HepG2 (cell line): ENCODE measurements at regions not wholly inside any gene's neighbourhood (a gene's known extent, or its start where the extent isn't known, plus 50 kb on each side); places are given as distances from the start of the nearest gene placed in this dataset.

Source experiments
- FOSL2 ChIP-seq: sonication (generic); formaldehyde crosslinking; IDR thresholded peaks from 2 replicates; pipeline ENCODE4 v1.4.0; 2020; ENCODE audit warnings: missing genetic modification reagents
- IKZF5 ChIP-seq: IDR thresholded peaks from 2 replicates; pipeline ENCODE4 v1.6.1; 2018; ENCODE audit warnings: missing genetic modification reagents, mild to moderate bottlenecking, missing compliant biosample characterization
- KLF11 ChIP-seq: IDR thresholded peaks from 2 replicates; pipeline ENCODE4 v1.6.1; 2016; ENCODE audit warnings: missing compliant biosample characterization
- MLXIP ChIP-seq: sonication (generic); formaldehyde crosslinking; IDR thresholded peaks from 2 replicates; pipeline ENCODE4 v1.9.0; 2021; ENCODE audit warnings: missing genetic modification reagents, borderline replicate concordance
- NFYC ChIP-seq: IDR thresholded peaks from 2 replicates; pipeline ENCODE4 v1.6.1; 2016; ENCODE audit warnings: missing genetic modification reagents, missing compliant biosample characterization
- PITX1 ChIP-seq: sonication (generic); formaldehyde crosslinking; IDR thresholded peaks from 2 replicates; pipeline ENCODE4 v1.5.1; 2020; ENCODE audit warnings: mild to moderate bottlenecking, missing genetic modification reagents
- SMYD3 ChIP-seq: sonication (generic); formaldehyde crosslinking; IDR thresholded peaks from 2 replicates; pipeline ENCODE4 v1.8.1; 2023; ENCODE audit warnings: mild to moderate bottlenecking, missing genetic modification reagents
- THRA ChIP-seq: sonication (generic); formaldehyde crosslinking; IDR thresholded peaks from 2 replicates; pipeline ENCODE4 v1.4.0; 2020; ENCODE audit warnings: missing genetic modification reagents, borderline replicate concordance
- ZNF138 ChIP-seq: sonication (generic); formaldehyde crosslinking; IDR thresholded peaks from 2 replicates; pipeline ENCODE4 v1.5.0; 2020; ENCODE audit warnings: mild to moderate bottlenecking, low read depth, missing genetic modification reagents
- ZNF276 ChIP-seq: sonication (generic); formaldehyde crosslinking; IDR thresholded peaks from 2 replicates; pipeline ENCODE4 v1.4.0; 2020; ENCODE audit warnings: mild to moderate bottlenecking, low read depth, missing genetic modification reagents
- ZSCAN5A ChIP-seq: sonication (generic); formaldehyde crosslinking; IDR thresholded peaks from 2 replicates; pipeline ENCODE4 v1.8.0; 2022; ENCODE audit warnings: mild to moderate bottlenecking, missing genetic modification reagents, borderline replicate concordance

- TF ChIP-seq MLXIP (CRISPR knock-in tag) (no peak), SMYD3 (CRISPR knock-in tag) (no peak), NFYC (CRISPR knock-in tag) (no peak), IKZF5 (peak; percentile 27; the same call in 1 of the 2 replicates), ZNF276 (CRISPR knock-in tag) (no peak), PITX1 (peak; percentile 49), KLF11 (no peak; the same call in 1 of the 2 replicates), ZSCAN5A (CRISPR knock-in tag) (no peak), FOSL2 (no peak), ZNF138 (no peak), THRA (CRISPR knock-in tag) (0 out of 2 replicates have a peak, but pooled peaks have one; percentile 17)
These were observed 153.8 kb downstream of the CEBPB start (continued) for GRCh38 chr20:50344232-50345071.
